GM19452 (cell line): ENCODE measurements at regions not wholly inside any gene's neighbourhood (a gene's known extent, or its start where the extent isn't known, plus 50 kb on each side); places are given as distances from the start of the nearest gene placed in this dataset.
"Not testable (repeated sequence)": the region's sequence is repeated elsewhere in the genome, so short reads cannot be mapped to it uniquely, and the experiment has no call there.

Experiments used
- ATAC-seq: cut with Tn5 transposase; IDR thresholded peaks from one replicate; pipeline ENCODE4 v1.9.1; 2021; ENCODE audit not compliant: unreplicated experiment

DNA sequence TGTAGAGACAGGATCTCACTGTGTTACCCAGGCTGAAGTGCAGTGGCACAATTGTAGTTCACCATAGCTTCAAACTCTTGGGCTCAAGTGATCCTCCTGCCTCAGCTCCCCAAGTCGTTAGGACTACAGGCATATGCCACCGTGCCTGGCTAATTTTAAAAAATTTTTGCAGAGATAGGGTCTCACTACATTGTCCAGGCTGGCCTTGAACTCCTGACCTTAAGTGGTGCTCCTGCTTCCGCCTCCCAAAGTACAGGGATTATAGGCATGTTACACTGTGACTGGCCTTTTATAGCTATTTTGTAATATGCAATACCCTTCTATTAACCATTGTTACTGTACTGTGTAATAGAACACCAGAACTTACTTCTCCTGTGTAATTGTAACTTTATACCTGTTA is 139.3 kb upstream of the ZNF267 start:
- no peak for ATAC-seq

DNA sequence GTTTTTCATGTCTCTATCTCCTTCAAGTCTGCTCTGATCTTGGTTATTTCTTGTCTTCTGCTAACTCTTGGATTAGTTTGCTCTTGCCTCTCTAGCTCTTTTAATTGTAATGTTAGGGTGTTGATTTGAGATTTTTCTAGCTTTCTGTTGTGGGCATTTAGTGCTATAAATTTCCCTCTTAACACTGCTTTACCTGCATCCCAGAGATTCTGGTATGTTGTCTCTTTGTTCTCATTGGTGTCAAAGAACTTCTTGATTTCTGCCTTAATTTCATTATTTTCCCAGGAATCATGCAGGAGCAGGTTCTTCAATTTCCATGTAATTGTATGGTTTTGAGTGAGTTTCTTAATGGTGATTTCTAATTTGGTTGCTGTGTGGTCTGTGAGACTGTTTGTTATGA is 128.5 kb upstream of the ZNF267 start:
- ATAC-seq, result not testable (repeated sequence)

DNA sequence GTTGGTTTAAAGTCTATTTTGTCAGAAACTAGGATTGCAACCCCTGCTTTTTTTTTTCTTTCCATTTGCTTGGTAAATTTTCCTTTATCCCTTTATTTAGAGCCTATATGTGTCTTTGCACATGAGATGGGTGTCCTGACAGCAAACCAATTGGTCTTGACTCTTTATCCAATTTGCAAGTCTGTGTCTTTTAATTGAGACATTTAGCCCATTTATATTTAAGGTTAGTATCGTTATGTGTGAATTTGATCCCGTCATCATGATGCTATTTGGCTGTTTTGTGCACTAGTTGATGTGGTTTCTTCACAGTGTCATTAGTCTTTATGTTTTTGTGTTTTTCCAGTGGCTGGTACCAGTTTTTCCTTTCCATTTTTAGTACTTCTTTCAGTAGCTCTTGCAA is 127.7 kb upstream of the ZNF267 start:
- no peak for ATAC-seq

DNA sequence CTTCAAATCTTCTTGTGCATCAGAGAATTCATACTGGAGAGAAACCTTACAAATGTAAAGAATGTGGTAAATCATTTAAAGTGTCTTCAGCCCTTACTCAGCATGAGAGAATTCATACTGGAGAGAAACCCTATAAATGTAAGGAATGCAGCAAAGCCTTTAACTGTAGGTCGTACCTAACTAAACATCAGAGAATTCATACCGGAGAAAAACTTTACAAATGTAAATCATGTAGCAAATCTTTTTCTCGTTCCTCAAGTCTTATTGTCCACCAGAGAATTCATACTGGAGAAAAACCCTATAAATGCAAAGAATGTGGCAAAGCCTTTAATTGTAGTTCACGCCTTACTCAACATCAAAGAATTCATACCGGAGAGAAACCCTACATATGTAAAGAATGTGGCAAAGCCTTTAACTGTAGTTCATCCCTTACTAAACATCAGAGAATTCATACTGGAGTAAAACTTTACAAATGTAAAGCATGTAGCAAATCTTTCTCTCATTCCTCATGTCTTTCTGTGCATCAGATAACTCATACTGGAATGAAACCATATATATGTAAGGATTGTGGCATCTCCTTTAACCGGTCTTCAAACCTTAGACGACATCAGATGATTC is 118.5 kb upstream of the ZNF267 start:
- no peak for ATAC-seq

DNA sequence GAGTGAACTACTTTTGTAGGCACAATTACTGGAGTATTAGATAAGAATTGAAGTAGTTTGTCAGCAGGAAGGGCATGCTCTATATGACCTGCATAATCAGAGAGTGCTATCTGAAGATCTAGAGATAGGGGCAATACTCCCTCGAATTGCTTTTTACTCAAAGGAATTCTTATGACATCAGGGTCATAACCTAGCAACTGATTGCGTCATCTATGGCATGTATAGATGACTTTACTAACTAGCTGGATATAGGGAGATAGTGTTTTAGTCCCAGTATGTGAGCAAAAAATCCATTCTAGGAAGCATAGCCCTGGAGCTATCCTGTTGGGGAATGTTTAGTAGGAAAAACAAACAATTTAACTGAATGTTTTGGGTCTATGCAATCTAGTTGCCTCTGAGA is 109.5 kb upstream of the ZNF267 start:
- ATAC-seq, result no peak

DNA sequence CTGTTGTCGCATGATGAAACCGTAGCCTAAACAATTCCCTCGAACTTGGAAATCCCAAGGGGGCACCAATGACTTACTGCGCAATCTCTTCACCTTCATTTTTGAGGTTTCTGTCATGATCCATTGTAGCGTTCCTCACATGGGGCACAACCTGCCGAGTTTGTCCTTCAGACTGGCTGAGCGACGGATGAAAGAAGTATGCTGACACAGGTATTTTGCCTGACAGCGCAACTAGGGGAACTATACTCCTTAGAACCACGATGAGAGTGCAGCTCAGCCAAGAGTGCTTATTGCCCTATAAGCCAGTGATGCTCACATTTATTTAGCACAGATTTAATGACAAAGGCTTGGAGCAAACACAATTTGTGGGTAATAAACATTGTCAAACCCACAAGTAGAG is 106.3 kb upstream of the ZNF267 start:
- no peak for ATAC-seq

DNA sequence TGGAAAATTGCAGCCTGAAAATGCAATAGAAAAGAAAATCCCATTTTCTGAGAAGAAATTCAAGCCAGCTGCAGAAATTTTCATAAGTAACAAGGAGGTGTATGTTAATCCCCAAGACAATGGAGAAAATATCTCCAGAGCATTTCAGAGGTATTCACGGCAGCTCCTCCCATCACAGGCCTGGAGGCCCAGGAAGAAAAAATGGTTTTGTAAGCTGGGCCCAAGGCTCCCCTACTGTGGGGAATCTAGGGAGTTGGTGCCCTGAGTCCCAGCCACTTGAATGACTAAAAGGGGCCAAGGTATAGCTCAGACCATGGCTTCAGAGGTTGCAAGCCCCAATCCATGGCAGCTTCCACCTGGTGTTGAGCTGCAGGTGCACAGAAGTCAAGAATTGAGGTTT is 93.3 kb upstream of the ZNF267 start:
- ATAC-seq, result no peak

DNA sequence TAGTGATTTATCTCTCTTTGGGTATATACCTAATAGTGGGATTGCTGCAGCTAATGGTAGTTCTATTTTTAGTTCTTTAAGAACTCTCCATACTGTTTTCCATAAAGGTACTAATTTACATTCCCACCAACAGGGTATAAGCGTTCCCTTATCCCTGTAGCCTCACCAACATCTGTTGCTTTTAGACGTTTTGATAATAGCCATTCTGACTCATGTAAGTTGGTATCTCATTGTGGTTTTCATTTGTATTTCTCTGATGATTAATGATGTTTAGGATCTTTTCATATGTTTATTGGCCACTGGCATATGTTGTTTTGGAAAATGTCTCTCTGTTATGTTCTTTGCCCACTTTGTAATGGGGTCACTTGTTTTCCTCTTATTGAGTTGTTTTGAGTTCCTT is 88.5 kb upstream of the ZNF267 start:
- no peak for ATAC-seq

DNA sequence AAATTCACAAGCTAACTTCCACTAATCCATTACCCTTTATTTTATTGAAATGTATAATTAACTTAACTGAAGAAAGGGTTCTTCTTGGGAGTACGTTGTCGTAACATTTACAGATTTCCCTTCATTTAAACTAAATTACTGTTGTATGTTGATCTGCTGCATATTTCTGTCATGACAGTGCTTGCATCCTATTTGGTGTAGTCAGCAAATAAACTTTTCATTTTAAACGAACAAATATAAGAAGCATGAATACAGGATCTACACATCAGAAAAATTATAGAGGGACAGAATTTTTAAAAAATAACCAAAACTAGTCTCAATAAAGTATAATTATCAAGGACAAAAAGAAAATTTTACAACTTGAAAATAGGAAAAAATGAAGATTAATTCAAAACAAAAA is 66.5 kb upstream of the ZNF267 start:
- ATAC-seq, result no peak

DNA sequence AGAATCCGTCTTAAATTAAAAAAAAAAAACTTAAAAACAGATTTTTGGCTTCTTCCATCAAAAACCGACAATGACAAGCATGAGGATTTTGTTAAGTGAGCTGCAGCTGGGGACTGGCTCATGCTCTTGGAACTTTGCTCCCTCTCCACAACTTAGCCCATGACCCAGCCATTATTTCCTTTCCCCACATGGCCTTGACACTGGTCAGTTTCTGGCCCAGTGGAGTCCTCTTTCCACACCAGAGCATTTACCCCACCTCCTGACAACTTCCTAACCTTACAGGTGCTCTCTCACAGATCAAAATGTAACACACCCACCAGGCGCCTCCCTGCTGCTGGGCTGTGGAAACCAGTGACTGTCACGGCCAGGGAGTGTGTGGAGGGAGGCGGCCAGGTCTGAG is 62.7 kb upstream of the ZNF267 start:
- no peak for ATAC-seq

DNA sequence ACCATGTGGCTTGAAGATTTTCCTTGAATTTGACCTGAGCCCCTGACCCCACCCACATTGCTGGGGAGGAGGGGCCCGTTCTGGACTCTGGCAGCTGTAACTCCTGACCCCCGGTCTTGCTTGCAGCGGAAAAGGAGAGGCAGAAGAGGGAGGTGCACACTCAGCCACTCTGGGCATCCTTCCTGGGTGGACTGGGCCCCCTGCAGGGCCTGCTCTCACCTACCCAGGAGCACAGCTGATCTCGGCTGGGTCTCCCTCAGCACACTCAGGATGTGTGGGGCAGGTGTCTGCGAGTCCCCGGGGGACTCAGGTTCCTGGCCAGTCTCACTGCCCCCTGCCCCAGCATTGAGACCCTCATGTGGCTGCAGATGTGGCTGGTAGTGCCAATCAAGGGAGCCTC is 57.5 kb upstream of the ZNF267 start:
- ATAC-seq, result not testable (repeated sequence)

DNA sequence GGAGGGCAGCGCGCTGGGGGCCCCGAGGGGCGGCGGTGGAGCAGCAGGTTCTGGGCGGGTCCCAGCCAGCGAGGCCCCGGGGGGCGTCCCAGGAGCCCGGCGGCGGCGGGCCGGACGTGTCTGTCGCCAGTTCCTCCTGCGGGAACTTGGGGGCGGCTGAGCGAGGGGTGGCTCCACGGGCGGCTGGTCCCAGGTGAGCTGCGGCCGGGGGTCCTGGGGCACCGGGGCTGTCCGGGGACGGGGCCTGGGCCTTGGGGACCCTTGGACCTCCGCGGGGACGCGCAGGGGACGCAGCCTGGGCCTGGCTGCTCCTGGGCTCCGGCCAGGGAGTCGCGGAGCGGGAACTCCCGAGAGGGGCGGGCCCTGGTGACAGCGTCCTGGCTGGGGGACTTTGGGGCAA is 54.2 kb upstream of the ZNF267 start:
- ATAC-seq, result no peak

DNA sequence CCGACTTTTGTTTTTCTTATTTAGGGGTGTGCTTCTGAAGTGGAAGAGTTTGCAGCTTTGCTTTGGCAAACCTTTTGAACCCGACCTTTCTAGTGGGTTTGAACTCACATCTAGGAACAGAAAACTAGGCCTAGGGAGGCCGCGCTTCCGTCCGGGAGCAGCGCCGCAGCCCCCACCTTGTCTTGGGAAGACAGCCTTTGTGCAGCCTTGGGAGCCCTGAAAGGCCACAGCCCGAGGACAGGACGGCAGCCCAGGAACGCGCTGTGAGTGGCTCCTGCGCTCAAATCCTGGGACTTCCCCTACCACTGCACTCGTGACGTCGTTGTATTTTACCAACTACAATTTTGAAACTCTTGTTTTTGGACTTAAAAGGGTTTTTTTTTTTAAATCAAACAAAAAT is 53.7 kb upstream of the ZNF267 start:
- no peak for ATAC-seq
